ENCODE measurements at regions not wholly inside any gene's neighbourhood (a gene's known extent, or its start where the extent isn't known, plus 50 kb on each side); places are given as distances from the start of the nearest gene placed in this dataset.

DNA sequence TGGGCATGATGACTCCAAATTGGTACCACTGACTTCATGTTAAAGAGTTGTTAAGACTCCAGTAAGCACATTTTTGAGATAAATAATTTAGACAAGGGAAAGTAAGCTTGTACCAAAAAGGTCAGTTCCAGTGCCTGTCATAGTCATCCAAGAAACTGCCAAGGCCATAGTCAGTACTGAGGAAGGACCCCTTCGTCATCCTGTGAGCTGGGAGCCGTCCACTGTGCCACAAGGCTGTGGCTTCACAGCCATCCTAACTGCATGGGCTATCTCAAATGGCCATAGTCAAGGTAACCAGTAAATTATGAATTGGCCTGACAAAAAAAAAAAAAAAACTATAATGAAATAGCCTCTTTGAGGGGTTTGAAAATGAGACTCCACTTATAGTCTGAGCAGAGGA lies 207.2 kb downstream of the C7orf25 start:
- H4K20me1 ChIP-seq (ENCODE audit: insufficient read depth, low read length): no peaks in the 10 kb centered on the region
- no peaks in the 10 kb centered on the region for H3K79me2 ChIP-seq (ENCODE audit: insufficient read depth, low read length)
- DNase-seq: no peak
- H3K9me3 ChIP-seq (ENCODE audit: insufficient read depth, low read length, severe bottlenecking): no peaks in the 10 kb centered on the region
- H3K27ac ChIP-seq (ENCODE audit: low read length): no peak overlapping the region
- no peaks in the 10 kb centered on the region for H3K36me3 ChIP-seq (ENCODE audit: insufficient read depth, low read length)
- no peak for ATAC-seq (ENCODE audit: insufficient read depth, low read depth)
- H3K9ac ChIP-seq (ENCODE audit: low read depth, low read length): no peak overlapping the region
- TF ChIP-seq CTCF (IDR thresholded peaks at IDR 0.05; ENCODE audit: borderline replicate concordance, extremely low read depth, low read length, poor library complexity, severe bottlenecking) (no peak), EZH2 (IDR thresholded peaks at IDR 0.05; ENCODE audit: borderline replicate concordance, low read depth, low read length, severe bottlenecking) (no peak)
- H2AFZ ChIP-seq (ENCODE audit: low read depth, low read length): no peak overlapping the region
- H3K4me3 ChIP-seq (ENCODE audit: low read depth in 1 of 2, low read length in 2 of 2): no peak overlapping the region
- no peak overlapping the region for H3K4me2 ChIP-seq (ENCODE audit: insufficient read depth, low read length)
- H3K4me1 ChIP-seq (ENCODE audit: insufficient read depth, low read length): no peaks in the 10 kb centered on the region
- no peaks in the 10 kb centered on the region for H3K27me3 ChIP-seq (ENCODE audit: insufficient read depth, low read length, poor library complexity)

DNA sequence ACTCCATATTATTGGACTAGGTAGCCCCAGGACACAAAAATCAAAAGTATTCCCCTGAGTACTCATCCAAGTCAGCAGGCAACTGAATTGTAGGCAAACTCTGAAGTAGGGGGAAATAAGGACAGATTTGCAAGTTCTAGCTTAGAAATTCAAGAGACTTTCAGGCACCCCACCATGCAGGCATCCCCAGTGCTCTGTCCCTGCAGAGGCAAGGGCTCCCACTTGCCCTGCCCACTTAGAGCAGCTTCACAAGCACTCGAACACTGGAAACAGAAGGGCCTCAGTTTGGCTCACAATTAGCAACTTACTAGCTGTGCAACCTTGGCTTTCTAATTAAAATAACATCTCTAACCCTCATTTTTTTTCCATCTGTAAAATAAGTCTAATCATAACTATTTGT lies 209.2 kb downstream of the C7orf25 start:
- H3K27ac ChIP-seq (ENCODE audit: low read length): no peak overlapping the region
- no peak overlapping the region for H2AFZ ChIP-seq (ENCODE audit: low read depth, low read length)
- H3K4me3 ChIP-seq (ENCODE audit: low read depth in 1 of 2, low read length in 2 of 2): no peak overlapping the region
- no peak overlapping the region for H3K9ac ChIP-seq (ENCODE audit: low read depth, low read length)
- no peaks in the 10 kb centered on the region for H3K9me3 ChIP-seq (ENCODE audit: insufficient read depth, low read length, severe bottlenecking)
- H3K27me3 ChIP-seq (ENCODE audit: insufficient read depth, low read length, poor library complexity): no peaks in the 10 kb centered on the region
- DNase-seq: no peak
- H4K20me1 ChIP-seq (ENCODE audit: insufficient read depth, low read length): no peaks in the 10 kb centered on the region
- H3K4me1 ChIP-seq (ENCODE audit: insufficient read depth, low read length): no peaks in the 10 kb centered on the region
- no peak for TF ChIP-seq EZH2 (IDR thresholded peaks at IDR 0.05; ENCODE audit: borderline replicate concordance, low read depth, low read length, severe bottlenecking)
- no peak for TF ChIP-seq CTCF (IDR thresholded peaks at IDR 0.05; ENCODE audit: borderline replicate concordance, extremely low read depth, low read length, poor library complexity, severe bottlenecking)
- H3K79me2 ChIP-seq (ENCODE audit: insufficient read depth, low read length): no peaks in the 10 kb centered on the region
- ATAC-seq (ENCODE audit: insufficient read depth, low read depth): no peak
- H3K4me2 ChIP-seq (ENCODE audit: insufficient read depth, low read length): no peak overlapping the region
- H3K36me3 ChIP-seq (ENCODE audit: insufficient read depth, low read length): no peaks in the 10 kb centered on the region

GRCh38 chr7:42700406-42701327 lies 211.2 kb downstream of the C7orf25 start:
- Histone ChIP-seq H3K27me3 (ENCODE audit: insufficient read depth, low read length, poor library complexity) (no peaks in the 10 kb centered on the region), H3K4me1 (ENCODE audit: insufficient read depth, low read length) (no peaks in the 10 kb centered on the region), H4K20me1 (ENCODE audit: insufficient read depth, low read length) (no peaks in the 10 kb centered on the region), H2AFZ (ENCODE audit: low read depth, low read length) (no peak overlapping the region), H3K4me2 (ENCODE audit: insufficient read depth, low read length) (no peak overlapping the region), H3K79me2 (ENCODE audit: insufficient read depth, low read length) (no peaks in the 10 kb centered on the region), H3K36me3 (ENCODE audit: insufficient read depth, low read length) (no peaks in the 10 kb centered on the region), H3K27ac (ENCODE audit: low read length) (no peak overlapping the region), H3K4me3 (ENCODE audit: low read depth in 1 of 2, low read length in 2 of 2) (no peak overlapping the region), H3K9me3 (ENCODE audit: insufficient read depth, low read length, severe bottlenecking) (no peaks in the 10 kb centered on the region), H3K9ac (ENCODE audit: low read depth, low read length) (no peak overlapping the region)
- no peak for TF ChIP-seq EZH2 (IDR thresholded peaks at IDR 0.05; ENCODE audit: borderline replicate concordance, low read depth, low read length, severe bottlenecking)
- TF ChIP-seq CTCF (IDR thresholded peaks at IDR 0.05; ENCODE audit: borderline replicate concordance, extremely low read depth, low read length, poor library complexity, severe bottlenecking): no peak
- DNase-seq (no peak), ATAC-seq (ENCODE audit: insufficient read depth, low read depth) (no peak)

Measured in DND-41 (cell line).